OCI-LY7 (cell line): ENCODE measurements at regions not wholly inside any gene's neighbourhood (a gene's known extent, or its start where the extent isn't known, plus 50 kb on each side); places are given as distances from the start of the nearest gene placed in this dataset.

Experiments used
- CTCF ChIP-seq: fragments of 200-600 bp; sonication (generic); conservative IDR thresholded peaks from 2 replicates; pipeline ENCODE4 v1.5.1; 2014; ENCODE audit warnings: mild to moderate bottlenecking, antibody characterized with exemption, low read length, moderate library complexity, mixed read lengths
- EZH2phosphoT487 ChIP-seq: fragments of 200-600 bp; sonication (generic); IDR thresholded peaks from 2 replicates; pipeline ENCODE4 v1.6.1; 2018; ENCODE audit warnings: low read depth, borderline replicate concordance, mild to moderate bottlenecking, mixed run types, antibody characterized with exemption, low read length, moderate library complexity, mixed read lengths

GRCh38 chr22:48581205-48581766 is 1246.4 kb downstream of the BRD1 start:
- no peak for TF ChIP-seq CTCF
- no peak for TF ChIP-seq EZH2phosphoT487
